ENCODE measurements at regions not wholly inside any gene's neighbourhood (a gene's known extent, or its start where the extent isn't known, plus 50 kb on each side); places are given as distances from the start of the nearest gene placed in this dataset.

GRCh38 chr15:62795700-62796695 is 246.5 kb upstream of the TPM1 start:
- FAIRE-seq, result no peak
- TF ChIP-seq SPI1 (IDR thresholded peaks at IDR 0.05; ENCODE audit: low read depth, low read length), result no peak
- no peak for TF ChIP-seq PAX5 (IDR thresholded peaks at IDR 0.05; ENCODE audit: insufficient read depth, low read length, severe bottlenecking)
- TF ChIP-seq POLR2A (IDR thresholded peaks at IDR 0.05; ENCODE audit: low read depth, low read length), result no peak
- no peak for TF ChIP-seq TAF1 (IDR thresholded peaks at IDR 0.05; ENCODE audit: low read depth, low read length)
- no peak for TF ChIP-seq POLR2AphosphoS5 (IDR thresholded peaks at IDR 0.05; ENCODE audit: low read depth, low read length)
- TF ChIP-seq POU2F2 (IDR thresholded peaks at IDR 0.05; ENCODE audit: low read depth, low read length), result no peak
- no peak for DNase-seq (ENCODE audit: insufficient read length, low spot score)

GRCh38 chr15:62797171-62797570 is 245.4 kb upstream of the TPM1 start:
- FAIRE-seq, result no peak
- no peak for TF ChIP-seq SPI1 (IDR thresholded peaks at IDR 0.05; ENCODE audit: low read depth, low read length)
- TF ChIP-seq PAX5 (IDR thresholded peaks at IDR 0.05; ENCODE audit: insufficient read depth, low read length, severe bottlenecking), result no peak
- TF ChIP-seq TAF1 (IDR thresholded peaks at IDR 0.05; ENCODE audit: low read depth, low read length), result no peak
- no peak for TF ChIP-seq POLR2A (IDR thresholded peaks at IDR 0.05; ENCODE audit: low read depth, low read length)
- TF ChIP-seq POU2F2 (IDR thresholded peaks at IDR 0.05; ENCODE audit: low read depth, low read length), result no peak
- TF ChIP-seq POLR2AphosphoS5 (IDR thresholded peaks at IDR 0.05; ENCODE audit: low read depth, low read length), result no peak

GRCh38 chr15:62798536-62798935 is 244.0 kb upstream of the TPM1 start:
- no peak for FAIRE-seq

More at GRCh38 chr15:62797171-62797570, 245.4 kb upstream of the TPM1 start:
- no peak for DNase-seq (ENCODE audit: insufficient read length, low spot score)

GRCh38 chr15:62799037-62799436 is 243.5 kb upstream of the TPM1 start:
- FAIRE-seq (no peak), DNase-seq (ENCODE audit: insufficient read length, low spot score) (no peak)
- TF ChIP-seq PAX5 (IDR thresholded peaks at IDR 0.05; ENCODE audit: insufficient read depth, low read length, severe bottlenecking), result no peak

More at GRCh38 chr15:62798536-62798935, 244.0 kb upstream of the TPM1 start:
- TF ChIP-seq SPI1 (IDR thresholded peaks at IDR 0.05; ENCODE audit: low read depth, low read length), result no peak
- no peak for TF ChIP-seq PAX5 (IDR thresholded peaks at IDR 0.05; ENCODE audit: insufficient read depth, low read length, severe bottlenecking)
- TF ChIP-seq POLR2AphosphoS5 (IDR thresholded peaks at IDR 0.05; ENCODE audit: low read depth, low read length), result no peak
- TF ChIP-seq TAF1 (IDR thresholded peaks at IDR 0.05; ENCODE audit: low read depth, low read length), result no peak
- no peak for TF ChIP-seq POU2F2 (IDR thresholded peaks at IDR 0.05; ENCODE audit: low read depth, low read length)
- TF ChIP-seq POLR2A (IDR thresholded peaks at IDR 0.05; ENCODE audit: low read depth, low read length), result no peak
- DNase-seq (ENCODE audit: insufficient read length, low spot score), result no peak

GRCh38 chr15:62799919-62800318 is 242.6 kb upstream of the TPM1 start:
- no peak for TF ChIP-seq POLR2AphosphoS5 (IDR thresholded peaks at IDR 0.05; ENCODE audit: low read depth, low read length)
- TF ChIP-seq TAF1 (IDR thresholded peaks at IDR 0.05; ENCODE audit: low read depth, low read length), result no peak
- no peak for TF ChIP-seq SPI1 (IDR thresholded peaks at IDR 0.05; ENCODE audit: low read depth, low read length)
- no peak for TF ChIP-seq POLR2A (IDR thresholded peaks at IDR 0.05; ENCODE audit: low read depth, low read length)
- TF ChIP-seq POU2F2 (IDR thresholded peaks at IDR 0.05; ENCODE audit: low read depth, low read length), result no peak
- TF ChIP-seq PAX5 (IDR thresholded peaks at IDR 0.05; ENCODE audit: insufficient read depth, low read length, severe bottlenecking), result no peak
- FAIRE-seq (no peak), DNase-seq (ENCODE audit: insufficient read length, low spot score) (no peak)

GRCh38 chr15:62802612-62803011 is 239.9 kb upstream of the TPM1 start:
- no peak for TF ChIP-seq SPI1 (IDR thresholded peaks at IDR 0.05; ENCODE audit: low read depth, low read length)
- TF ChIP-seq PAX5 (IDR thresholded peaks at IDR 0.05; ENCODE audit: insufficient read depth, low read length, severe bottlenecking), result no peak
- no peak for TF ChIP-seq POLR2AphosphoS5 (IDR thresholded peaks at IDR 0.05; ENCODE audit: low read depth, low read length)
- TF ChIP-seq TAF1 (IDR thresholded peaks at IDR 0.05; ENCODE audit: low read depth, low read length), result no peak
- no peak for TF ChIP-seq POLR2A (IDR thresholded peaks at IDR 0.05; ENCODE audit: low read depth, low read length)
- TF ChIP-seq POU2F2 (IDR thresholded peaks at IDR 0.05; ENCODE audit: low read depth, low read length), result no peak
- FAIRE-seq (no peak), DNase-seq (ENCODE audit: insufficient read length, low spot score) (no peak)

- TF ChIP-seq SPI1 (IDR thresholded peaks at IDR 0.05; ENCODE audit: low read depth, low read length) (no peak), POU2F2 (IDR thresholded peaks at IDR 0.05; ENCODE audit: low read depth, low read length) (no peak), PAX5 (IDR thresholded peaks at IDR 0.05; ENCODE audit: insufficient read depth, low read length, severe bottlenecking) (no peak), POLR2AphosphoS5 (IDR thresholded peaks at IDR 0.05; ENCODE audit: low read depth, low read length) (no peak), TAF1 (IDR thresholded peaks at IDR 0.05; ENCODE audit: low read depth, low read length) (no peak), POLR2A (IDR thresholded peaks at IDR 0.05; ENCODE audit: low read depth, low read length) (no peak)
- no peak for FAIRE-seq
- no peak for DNase-seq (ENCODE audit: insufficient read length, low spot score)
Observed at GRCh38 chr15:62803856-62804400, 238.6 kb upstream of the TPM1 start.

- DNase-seq (ENCODE audit: insufficient read length, low spot score), result no peak
- TF ChIP-seq POLR2A (IDR thresholded peaks at IDR 0.05; ENCODE audit: low read depth, low read length) (no peak), SPI1 (IDR thresholded peaks at IDR 0.05; ENCODE audit: low read depth, low read length) (no peak), POLR2AphosphoS5 (IDR thresholded peaks at IDR 0.05; ENCODE audit: low read depth, low read length) (no peak), POU2F2 (IDR thresholded peaks at IDR 0.05; ENCODE audit: low read depth, low read length) (no peak), TAF1 (IDR thresholded peaks at IDR 0.05; ENCODE audit: low read depth, low read length) (no peak), PAX5 (IDR thresholded peaks at IDR 0.05; ENCODE audit: insufficient read depth, low read length, severe bottlenecking) (no peak)
- FAIRE-seq, result no peak
Observed at GRCh38 chr15:62805502-62805901, 237.0 kb upstream of the TPM1 start.

- DNase-seq (ENCODE audit: insufficient read length, low spot score) (no peak), FAIRE-seq (no peak)
Observed at GRCh38 chr15:62807539-62808130, 234.9 kb upstream of the TPM1 start.

More at GRCh38 chr15:62807539-62808130, 234.9 kb upstream of the TPM1 start:
- TF ChIP-seq POLR2A (IDR thresholded peaks at IDR 0.05; ENCODE audit: low read depth, low read length), result no peak
- TF ChIP-seq PAX5 (IDR thresholded peaks at IDR 0.05; ENCODE audit: insufficient read depth, low read length, severe bottlenecking), result no peak
- TF ChIP-seq TAF1 (IDR thresholded peaks at IDR 0.05; ENCODE audit: low read depth, low read length), result no peak
- TF ChIP-seq SPI1 (IDR thresholded peaks at IDR 0.05; ENCODE audit: low read depth, low read length), result no peak
- no peak for TF ChIP-seq POU2F2 (IDR thresholded peaks at IDR 0.05; ENCODE audit: low read depth, low read length)
- no peak for TF ChIP-seq POLR2AphosphoS5 (IDR thresholded peaks at IDR 0.05; ENCODE audit: low read depth, low read length)
